ENCODE measurements at regions not wholly inside any gene's neighbourhood (a gene's known extent, or its start where the extent isn't known, plus 50 kb on each side); places are given as distances from the start of the nearest gene placed in this dataset.

DNA sequence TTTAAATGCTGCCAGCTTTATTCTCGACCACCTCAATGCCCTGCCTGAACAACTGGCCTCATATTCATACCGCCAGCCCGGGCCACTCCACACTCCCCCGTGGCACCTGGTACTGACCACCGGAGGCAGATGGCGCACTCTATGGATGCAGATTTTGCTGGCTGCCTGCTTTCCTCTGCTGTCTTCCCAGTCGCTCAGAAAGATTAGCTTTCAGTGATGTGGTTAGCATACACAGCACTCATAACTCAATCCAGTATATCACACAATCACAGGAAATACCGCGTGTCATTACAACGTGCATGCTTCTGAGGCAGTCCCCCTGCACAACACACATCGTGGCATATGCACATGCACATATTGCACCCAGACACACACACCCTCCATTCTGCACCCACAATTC lies 147.2 kb upstream of the BCOR start:
- Histone ChIP-seq H3K9me3 (ENCODE audit: control insufficient read depth in 1 of 2, insufficient read depth in 1 of 2, low read length in 2 of 2) (no peaks in the 10 kb centered on the region), H3K36me3 (ENCODE audit: insufficient read depth, low read length) (no peaks in the 10 kb centered on the region), H3K27ac (ENCODE audit: low read depth in 1 of 2, low read length in 2 of 2) (no peak overlapping the region), H3K4me3 (ENCODE audit: low read length) (no peak overlapping the region), H3K4me1 (ENCODE audit: insufficient read depth, low read length) (peaks cover 10% of the 10 kb centered on the region), H3K27me3 (ENCODE audit: control insufficient read depth in 1 of 2, insufficient read depth in 2 of 2, low read length in 2 of 2) (no peaks in the 10 kb centered on the region)
- H3K4me1 Mint-ChIP-seq (ENCODE audit: low read depth): peaks cover 13% of the 10 kb centered on the region
- intact Hi-C loops (cut with DNase I, micrococcal nuclease): no loop called here
- H3K27me3 Mint-ChIP-seq: no peaks in the 10 kb centered on the region
- peak in 4 of 14 experiments; percentile 5 to 22 (median 16) for DNase-seq
- ChIA-PET CTCF (no interaction called here), POLR2A (interaction anchor here (1.3 to 1.8 kb wide), 4 partner anchors 68 to 470 kb away, joined by 3 to 8 read pairs (median 4); no protein-coding TSS in a partner anchor)
- no peak overlapping the region for H3K27ac Mint-ChIP-seq
- no peaks in the 10 kb centered on the region for H3K9me3 Mint-ChIP-seq
- no peaks in the 10 kb centered on the region for H3K36me3 Mint-ChIP-seq (ENCODE audit: low read depth)
- ATAC-seq (ENCODE audit: poor library complexity): peak; percentile 79
- H3K4me3 Mint-ChIP-seq: no peak overlapping the region
- no peak for TF ChIP-seq CTCF (IDR thresholded peaks at IDR 0.05)

- no peaks in the 10 kb centered on the region for H3K9me3 Mint-ChIP-seq
- DNase-seq (no peak), ATAC-seq (ENCODE audit: poor library complexity) (no peak)
- H3K36me3 Mint-ChIP-seq (ENCODE audit: low read depth): no peaks in the 10 kb centered on the region
- H3K27me3 Mint-ChIP-seq: no peaks in the 10 kb centered on the region
- H3K4me1 Mint-ChIP-seq (ENCODE audit: low read depth): peaks cover 13% of the 10 kb centered on the region
- intact Hi-C loops (cut with DNase I, micrococcal nuclease): no loop called here
- no peaks in the 10 kb centered on the region for H3K9me3 ChIP-seq (ENCODE audit: control insufficient read depth in 1 of 2, insufficient read depth in 1 of 2, low read length in 2 of 2)
- ChIA-PET POLR2A (interaction anchor here (1.4 to 1.8 kb wide), 2 partner anchors 67 to 145 kb away, joined by 4 to 8 read pairs; no protein-coding TSS in a partner anchor), CTCF (no interaction called here)
- no peak overlapping the region for H3K4me3 ChIP-seq (ENCODE audit: low read length)
- H3K4me1 ChIP-seq (ENCODE audit: insufficient read depth, low read length): peaks cover 10% of the 10 kb centered on the region
- no peaks in the 10 kb centered on the region for H3K36me3 ChIP-seq (ENCODE audit: insufficient read depth, low read length)
- no peaks in the 10 kb centered on the region for H3K27me3 ChIP-seq (ENCODE audit: control insufficient read depth in 1 of 2, insufficient read depth in 2 of 2, low read length in 2 of 2)
- no peak overlapping the region for H3K27ac ChIP-seq (ENCODE audit: low read depth in 1 of 2, low read length in 2 of 2)
- H3K27ac Mint-ChIP-seq: no peak overlapping the region
- no peak overlapping the region for H3K4me3 Mint-ChIP-seq
- no peak for TF ChIP-seq CTCF (IDR thresholded peaks at IDR 0.05)
These were observed 146.2 kb upstream of the BCOR start for GRCh38 chrX:40243755-40244515.

GRCh38 chrX:40240844-40241243 lies 143.1 kb upstream of the BCOR start:
- no peak overlapping the region for H3K27ac Mint-ChIP-seq
- no peaks in the 10 kb centered on the region for H3K27me3 Mint-ChIP-seq
- CTCF ChIA-PET: no interaction called here
- peaks cover 10% of the 10 kb centered on the region for H3K4me1 ChIP-seq (ENCODE audit: insufficient read depth, low read length)
- no peaks in the 10 kb centered on the region for H3K36me3 ChIP-seq (ENCODE audit: insufficient read depth, low read length)
- POLR2A ChIA-PET: no interaction called here
- H3K36me3 Mint-ChIP-seq (ENCODE audit: low read depth): no peaks in the 10 kb centered on the region
- no peaks in the 10 kb centered on the region for H3K27me3 ChIP-seq (ENCODE audit: control insufficient read depth in 1 of 2, insufficient read depth in 2 of 2, low read length in 2 of 2)
- intact Hi-C loops (cut with DNase I, micrococcal nuclease): no loop called here
- no peak overlapping the region for H3K4me3 Mint-ChIP-seq
- H3K9me3 Mint-ChIP-seq: no peaks in the 10 kb centered on the region
- peaks cover 12% of the 10 kb centered on the region for H3K4me1 Mint-ChIP-seq (ENCODE audit: low read depth)
- H3K9me3 ChIP-seq (ENCODE audit: control insufficient read depth in 1 of 2, insufficient read depth in 1 of 2, low read length in 2 of 2): no peaks in the 10 kb centered on the region
- TF ChIP-seq CTCF (IDR thresholded peaks at IDR 0.05): no peak
- no peak overlapping the region for H3K4me3 ChIP-seq (ENCODE audit: low read length)
- H3K27ac ChIP-seq (ENCODE audit: low read depth in 1 of 2, low read length in 2 of 2): no peak overlapping the region
- DNase-seq (no peak), ATAC-seq (ENCODE audit: poor library complexity) (no peak)
